Daoy (cell line): ENCODE measurements at regions not wholly inside any gene's neighbourhood (a gene's known extent, or its start where the extent isn't known, plus 50 kb on each side); places are given as distances from the start of the nearest gene placed in this dataset.
"Not testable (repeated sequence)": the region's sequence is repeated elsewhere in the genome, so short reads cannot be mapped to it uniquely, and the experiment has no call there.

ENCODE experiments used
- DNase-seq: peaks from one replicate; pipeline ENCODE4 v3.0.0-alpha.2; 2015; ENCODE audit warnings: low read depth

GRCh38 chr12:34223640-34224039 lies 201.3 kb downstream of the ALG10 start:
- DNase-seq = no peak

DNA sequence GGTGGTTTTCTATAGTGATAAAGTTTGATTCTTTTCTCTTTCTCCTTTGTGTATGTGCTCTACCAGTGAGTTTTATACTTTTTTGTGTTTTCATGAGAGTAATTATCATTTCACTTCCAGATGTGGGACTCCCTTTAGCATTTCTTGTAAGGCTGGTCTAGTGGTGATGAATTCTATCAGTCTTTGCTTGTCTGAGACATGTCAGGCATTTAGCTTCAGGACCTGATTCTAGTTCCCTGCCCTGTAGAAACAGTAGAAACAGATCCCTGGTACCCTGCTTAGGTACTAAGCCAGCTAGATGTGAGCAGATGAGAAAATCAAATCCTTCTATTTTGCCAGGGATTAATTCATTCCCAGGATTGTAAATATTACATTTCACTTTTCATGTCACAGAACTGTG lies 203.7 kb downstream of the ALG10 start:
- DNase-seq = not testable (repeated sequence)

- not testable (repeated sequence) for DNase-seq
Measured at GRCh38 chr12:34228046-34228445, 205.8 kb downstream of the ALG10 start.

DNA sequence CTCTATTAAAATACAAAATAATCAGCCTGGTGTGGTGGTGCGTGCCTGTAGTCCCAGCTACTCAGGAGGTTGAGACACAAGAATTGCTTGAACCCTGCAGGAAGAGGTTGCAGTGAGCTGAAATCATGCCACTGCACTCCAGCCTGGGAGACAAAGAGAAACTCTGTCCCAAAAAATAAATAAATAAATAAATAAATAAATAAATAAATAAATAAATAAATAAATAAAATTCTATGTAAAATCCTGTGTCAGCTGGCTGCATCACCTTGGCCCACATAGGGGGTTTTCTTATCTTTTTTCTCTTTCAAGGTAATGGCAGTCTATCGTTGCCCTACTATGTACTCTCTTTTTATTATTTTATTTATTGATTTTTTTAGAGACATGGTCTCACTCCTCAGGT lies 206.7 kb downstream of the ALG10 start:
- DNase-seq = not testable (repeated sequence)

DNA sequence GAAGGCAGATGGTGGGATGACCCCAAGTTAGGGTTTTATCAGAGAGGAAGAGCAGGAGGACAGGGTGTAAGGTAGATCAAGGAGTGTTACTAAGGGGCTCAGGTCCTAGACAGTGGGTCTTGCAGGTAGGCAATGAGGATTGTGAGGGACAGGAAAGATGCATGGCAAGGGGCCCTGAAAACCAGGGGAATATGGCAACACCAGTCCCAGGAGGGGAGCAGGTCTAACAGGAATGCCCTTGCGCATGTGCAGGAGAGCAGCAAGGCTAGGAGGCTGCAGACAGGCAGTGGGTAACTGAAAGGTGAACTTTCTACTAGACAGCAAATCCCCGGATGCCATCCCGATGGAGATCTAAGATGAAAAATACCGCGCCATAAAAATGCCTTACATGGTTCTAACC lies 211.3 kb downstream of the ALG10 start:
- no peak for DNase-seq

GRCh38 chr12:34236073-34236472 lies 213.8 kb downstream of the ALG10 start:
- DNase-seq = no peak

GRCh38 chr12:34244608-34245007 lies 222.3 kb downstream of the ALG10 start:
- peak; percentile 27 for DNase-seq

DNA sequence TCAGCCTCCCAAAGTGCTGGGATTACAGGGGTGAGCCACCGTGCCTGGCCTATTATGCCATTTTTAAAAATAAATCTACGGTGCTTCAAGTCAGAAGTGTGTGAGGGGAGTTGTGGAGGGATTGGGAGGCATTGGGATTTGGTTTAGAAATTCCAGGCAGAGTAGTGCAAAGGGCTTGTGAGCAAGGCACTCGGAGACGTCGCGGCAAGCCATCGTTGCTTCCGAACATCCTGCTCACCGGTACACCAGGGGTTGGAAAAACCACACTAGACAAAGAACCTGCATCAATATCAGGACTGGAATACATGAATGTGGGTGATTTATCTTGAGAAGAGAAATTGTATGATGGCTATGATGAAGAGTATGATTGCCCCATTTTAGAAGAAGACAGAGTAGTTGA lies 227.0 kb downstream of the ALG10 start:
- DNase-seq = no peak

DNA sequence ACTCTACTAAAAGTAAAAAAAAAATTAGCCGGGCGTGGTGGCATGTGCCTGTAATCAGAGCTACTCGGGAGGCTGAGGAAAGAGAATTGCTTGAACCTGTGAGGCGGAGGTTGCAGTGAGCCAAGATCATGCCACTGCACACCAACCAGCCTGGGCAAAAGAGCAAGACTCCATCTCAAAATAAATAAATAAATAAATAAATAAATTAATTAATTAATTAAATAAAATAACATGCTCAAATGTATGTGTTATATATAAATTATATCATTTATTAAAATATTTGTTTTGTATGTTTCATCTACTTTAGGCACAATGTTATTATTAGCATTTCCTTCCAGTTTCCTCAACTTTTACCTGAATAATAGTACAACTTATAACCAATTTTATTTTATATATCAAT lies 229.6 kb downstream of the ALG10 start:
- not testable (repeated sequence) for DNase-seq

GRCh38 chr12:34253674-34254073 lies 231.4 kb downstream of the ALG10 start:
- DNase-seq = no peak

GRCh38 chr12:34257093-34257492 lies 234.8 kb downstream of the ALG10 start:
- no peak for DNase-seq

GRCh38 chr12:34262140-34262539 lies 239.8 kb downstream of the ALG10 start:
- not testable (repeated sequence) for DNase-seq

- DNase-seq = peak; percentile 20
Measured at GRCh38 chr12:34264110-34264509, 241.8 kb downstream of the ALG10 start.

DNA sequence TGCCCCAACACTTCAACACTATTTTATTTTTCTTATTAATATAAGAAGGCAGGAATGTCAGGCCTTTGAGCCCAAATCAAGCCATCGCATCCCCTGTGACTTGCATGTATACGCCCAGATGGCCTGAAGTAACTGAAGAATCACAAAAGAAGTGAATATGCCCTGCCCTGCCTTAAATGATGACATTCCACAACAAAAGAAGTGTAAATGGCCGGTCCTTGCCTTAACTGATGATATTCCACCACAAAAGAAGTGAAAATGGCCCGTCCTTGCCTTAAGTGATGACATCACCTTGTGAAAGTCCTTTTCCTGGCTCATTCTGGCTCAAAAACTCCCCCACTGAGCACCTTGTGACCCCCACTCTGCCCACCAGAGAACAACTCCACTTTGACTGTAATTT lies 251.4 kb downstream of the ALG10 start:
- not testable (repeated sequence) for DNase-seq

DNA sequence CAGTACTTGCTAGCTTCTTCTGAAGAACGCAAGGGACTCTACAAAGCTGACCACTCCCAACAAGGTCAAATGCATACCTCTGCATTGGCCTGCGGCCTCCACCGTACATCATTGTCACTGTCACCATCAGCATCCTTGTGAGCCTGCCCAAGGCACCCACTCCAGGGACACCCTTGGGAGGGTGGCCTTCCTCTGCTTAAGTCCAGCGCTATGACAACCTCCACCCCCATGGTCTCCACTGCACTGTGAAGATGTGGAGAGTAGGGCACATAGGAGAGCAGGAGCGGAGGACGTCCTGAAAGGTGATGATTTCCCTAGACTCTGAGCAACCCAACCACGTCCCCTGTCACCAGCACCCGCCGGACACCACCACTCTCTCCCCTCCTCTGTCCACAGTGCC lies 252.8 kb downstream of the ALG10 start:
- no peak for DNase-seq

DNA sequence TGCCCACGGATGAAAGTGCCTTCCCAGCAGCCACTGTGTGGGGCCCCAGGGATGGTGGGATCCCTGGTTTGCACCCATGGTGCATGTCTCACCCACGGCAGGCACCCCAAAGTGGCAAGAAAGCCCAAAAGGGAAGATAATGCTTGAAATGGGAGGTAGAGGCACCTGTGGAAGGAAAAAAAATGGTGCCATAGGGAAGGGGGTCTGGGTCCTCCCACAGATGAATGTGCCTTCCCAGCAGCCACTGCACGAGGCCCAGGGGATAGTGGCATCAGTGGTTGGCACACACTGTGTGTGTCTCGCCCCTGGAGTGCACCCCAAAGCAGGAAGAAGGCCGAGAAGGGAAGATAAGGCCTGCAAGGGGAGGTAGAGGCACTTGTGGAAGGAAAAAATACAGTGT lies 264.2 kb downstream of the ALG10 start:
- no peak for DNase-seq

- DNase-seq = no peak
Measured at GRCh38 chr12:34286934-34287333, 264.6 kb downstream of the ALG10 start.

GRCh38 chr12:34287437-34287836 lies 265.1 kb downstream of the ALG10 start:
- DNase-seq = no peak

GRCh38 chr12:34287986-34288962 lies 266.0 kb downstream of the ALG10 start:
- DNase-seq = no peak

- DNase-seq = peak; percentile 0
Measured at GRCh38 chr12:34288963-34289345, 266.7 kb downstream of the ALG10 start.

DNA sequence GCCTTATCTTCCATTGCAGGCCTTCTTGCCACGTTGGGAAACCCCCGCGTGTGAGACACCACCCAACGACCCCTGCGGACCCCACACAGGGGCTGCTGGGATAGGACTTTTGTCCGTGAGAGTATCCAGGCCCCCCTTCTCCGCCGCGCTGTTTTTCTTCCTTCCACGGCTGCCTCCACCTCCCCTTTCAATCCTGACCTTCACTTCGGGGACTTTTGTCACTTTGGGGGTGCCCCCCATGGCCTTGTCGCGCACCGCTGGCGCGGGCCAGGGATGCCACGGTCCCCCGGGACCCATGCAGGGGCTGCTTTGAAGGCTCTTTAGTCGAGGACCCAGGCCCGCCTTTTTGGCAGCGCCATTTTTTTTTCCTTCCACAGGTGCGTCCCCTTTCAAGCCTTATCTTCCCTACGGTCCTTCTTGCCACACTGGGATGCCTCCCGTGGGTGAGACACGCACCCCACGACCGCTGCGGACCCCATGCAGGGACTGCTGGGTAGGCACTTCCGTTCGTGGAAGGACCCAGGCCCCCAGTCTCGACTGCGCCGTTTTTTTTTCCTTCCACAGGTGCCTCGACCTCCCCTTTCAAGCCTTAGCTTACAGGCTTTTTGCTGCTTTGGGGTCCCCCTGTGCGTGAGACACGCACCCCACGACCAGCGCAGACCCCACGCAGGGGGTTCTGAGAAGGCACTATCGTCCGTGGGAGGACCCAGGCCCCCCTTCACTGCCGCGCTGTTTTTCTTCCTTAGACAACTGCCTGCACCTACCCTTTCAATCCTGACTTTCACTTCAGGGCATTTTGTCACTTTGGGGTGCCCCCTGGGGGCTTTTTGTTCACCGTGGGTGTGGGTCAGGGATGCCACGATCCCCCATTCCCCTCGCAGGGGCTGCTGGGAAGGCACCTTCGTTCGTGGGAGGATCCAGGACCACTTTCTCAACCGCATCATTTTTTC lies 267.4 kb downstream of the ALG10 start:
- DNase-seq = peak; percentile 2

GRCh38 chr12:34290381-34290995 lies 268.2 kb downstream of the ALG10 start:
- peak; percentile 4 for DNase-seq
